ENCODE measurements at regions not wholly inside any gene's neighbourhood (a gene's known extent, or its start where the extent isn't known, plus 50 kb on each side); places are given as distances from the start of the nearest gene placed in this dataset.

DNA sequence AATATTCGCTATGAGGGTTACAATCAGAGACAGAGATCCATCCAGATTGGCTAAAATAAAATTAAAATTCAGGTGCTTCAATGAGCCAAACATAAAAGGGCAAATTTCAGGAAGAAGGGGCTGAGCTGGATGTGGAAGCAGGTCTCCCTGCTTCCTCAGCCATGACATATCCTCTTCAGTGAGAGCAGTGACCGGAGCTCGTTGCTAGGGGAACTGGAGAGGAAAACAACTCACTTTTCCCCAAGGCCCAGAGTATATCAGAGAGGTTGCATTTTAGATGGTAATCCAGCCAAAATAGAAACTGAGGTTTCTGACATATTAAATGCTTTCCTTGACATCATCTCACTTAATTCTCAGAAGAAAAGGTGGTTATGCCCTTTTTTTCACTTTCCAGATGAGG is 503.5 kb downstream of the HS3ST4 start:
- no peak for TF ChIP-seq EZH2 (IDR thresholded peaks at IDR 0.05; ENCODE audit: borderline replicate concordance, low read depth, low read length, poor library complexity, severe bottlenecking)
- TF ChIP-seq, protein P1, sequence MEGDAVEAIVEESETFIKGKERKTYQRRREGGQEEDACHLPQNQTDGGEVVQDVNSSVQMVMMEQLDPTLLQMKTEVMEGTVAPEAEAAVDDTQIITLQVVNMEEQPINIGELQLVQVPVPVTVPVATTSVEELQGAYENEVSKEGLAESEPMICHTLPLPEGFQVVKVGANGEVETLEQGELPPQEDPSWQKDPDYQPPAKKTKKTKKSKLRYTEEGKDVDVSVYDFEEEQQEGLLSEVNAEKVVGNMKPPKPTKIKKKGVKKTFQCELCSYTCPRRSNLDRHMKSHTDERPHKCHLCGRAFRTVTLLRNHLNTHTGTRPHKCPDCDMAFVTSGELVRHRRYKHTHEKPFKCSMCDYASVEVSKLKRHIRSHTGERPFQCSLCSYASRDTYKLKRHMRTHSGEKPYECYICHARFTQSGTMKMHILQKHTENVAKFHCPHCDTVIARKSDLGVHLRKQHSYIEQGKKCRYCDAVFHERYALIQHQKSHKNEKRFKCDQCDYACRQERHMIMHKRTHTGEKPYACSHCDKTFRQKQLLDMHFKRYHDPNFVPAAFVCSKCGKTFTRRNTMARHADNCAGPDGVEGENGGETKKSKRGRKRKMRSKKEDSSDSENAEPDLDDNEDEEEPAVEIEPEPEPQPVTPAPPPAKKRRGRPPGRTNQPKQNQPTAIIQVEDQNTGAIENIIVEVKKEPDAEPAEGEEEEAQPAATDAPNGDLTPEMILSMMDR (conservative IDR thresholded peaks at IDR 0.05; ENCODE audit: low read depth, low read length) = no peak
